ENCODE measurements at regions not wholly inside any gene's neighbourhood (a gene's known extent, or its start where the extent isn't known, plus 50 kb on each side); places are given as distances from the start of the nearest gene placed in this dataset.

GRCh38 chr2:241990466-241990865, 120.9 kb downstream of the RTP5 start:
- no peak for TF ChIP-seq CTCF (IDR thresholded peaks at IDR 0.05)
- Histone ChIP-seq H3K36me3 (no peaks in the 10 kb centered on the region), H3K9me3 (no peaks in the 10 kb centered on the region), H3K4me1 (ENCODE audit: control insufficient read depth in 1 of 2, insufficient read depth in 1 of 2, low read depth in 1 of 2, low read length in 1 of 2) (no peaks in the 10 kb centered on the region), H3K27ac (no peak overlapping the region), H3K4me3 (ENCODE audit: low read depth in 1 of 2, low read length in 1 of 2) (no peak overlapping the region), H3K27me3 (no peaks in the 10 kb centered on the region)

GRCh38 chr2:241991299-241991698, 121.8 kb downstream of the RTP5 start:
- Histone ChIP-seq H3K4me1 (ENCODE audit: control insufficient read depth in 1 of 2, insufficient read depth in 1 of 2, low read depth in 1 of 2, low read length in 1 of 2) (no peaks in the 10 kb centered on the region), H3K9me3 (no peaks in the 10 kb centered on the region), H3K27ac (no peak overlapping the region), H3K36me3 (no peaks in the 10 kb centered on the region), H3K27me3 (no peaks in the 10 kb centered on the region), H3K4me3 (ENCODE audit: low read depth in 1 of 2, low read length in 1 of 2) (no peak overlapping the region)
- TF ChIP-seq CTCF (IDR thresholded peaks at IDR 0.05) = no peak

GRCh38 chr2:241992753-241993152, 123.2 kb downstream of the RTP5 start:
- Histone ChIP-seq H3K4me1 (ENCODE audit: control insufficient read depth in 1 of 2, insufficient read depth in 1 of 2, low read depth in 1 of 2, low read length in 1 of 2) (no peaks in the 10 kb centered on the region), H3K4me3 (ENCODE audit: low read depth in 1 of 2, low read length in 1 of 2) (no peak overlapping the region), H3K36me3 (no peaks in the 10 kb centered on the region), H3K27me3 (no peaks in the 10 kb centered on the region), H3K9me3 (no peaks in the 10 kb centered on the region), H3K27ac (no peak overlapping the region)
- TF ChIP-seq CTCF (IDR thresholded peaks at IDR 0.05) = no peak

- Histone ChIP-seq H3K4me1 (ENCODE audit: control insufficient read depth in 1 of 2, insufficient read depth in 1 of 2, low read depth in 1 of 2, low read length in 1 of 2) (no peaks in the 10 kb centered on the region), H3K9me3 (no peaks in the 10 kb centered on the region), H3K4me3 (ENCODE audit: low read depth in 1 of 2, low read length in 1 of 2) (no peak overlapping the region), H3K36me3 (no peaks in the 10 kb centered on the region), H3K27me3 (no peaks in the 10 kb centered on the region), H3K27ac (no peak overlapping the region)
- TF ChIP-seq CTCF (IDR thresholded peaks at IDR 0.05) = no peak
Measured at GRCh38 chr2:241993386-241994005, 124.0 kb downstream of the RTP5 start.

- Histone ChIP-seq H3K36me3 (no peaks in the 10 kb centered on the region), H3K4me1 (ENCODE audit: control insufficient read depth in 1 of 2, insufficient read depth in 1 of 2, low read depth in 1 of 2, low read length in 1 of 2) (no peaks in the 10 kb centered on the region), H3K27ac (no peak overlapping the region), H3K27me3 (no peaks in the 10 kb centered on the region), H3K4me3 (ENCODE audit: low read depth in 1 of 2, low read length in 1 of 2) (no peak overlapping the region), H3K9me3 (no peaks in the 10 kb centered on the region)
- TF ChIP-seq CTCF (IDR thresholded peaks at IDR 0.05) = no peak
Measured at GRCh38 chr2:241994086-241994485, 124.6 kb downstream of the RTP5 start.
